Activated CD8-positive, alpha-beta T cell treated with anti-CD3 and anti-CD28 coated beads, Interleukin-2, amount 10 ng/mL, durations not matched to agents 7 days and 5 days (primary cell): ENCODE measurements at regions not wholly inside any gene's neighbourhood (a gene's known extent, or its start where the extent isn't known, plus 50 kb on each side); places are given as distances from the start of the nearest gene placed in this dataset.

Source experiments
- ATAC-seq: fragments of 150-1000 bp; cut with Tn5 transposase; one replicate; pipeline ENCODE4 v1.10.0; 2021; ENCODE audit warnings: moderate library complexity
- CTCF ChIA-PET: fragments of 350-600 bp; sonication (Branson Sonifier 250); formaldehyde crosslinking; loops from one replicate; lab custom pipeline; 2021; ENCODE audit warnings: antibody characterized with exemption; lab: Charles Lee
- POLR2A ChIA-PET: fragments of 350-600 bp; sonication (Branson Sonifier 250); formaldehyde crosslinking; loops from one replicate; lab custom pipeline; 2021; ENCODE audit warnings: antibody characterized with exemption; lab: Charles Lee
- DNase-seq: peaks from one replicate; pipeline ENCODE4 v3.0.0-alpha.2; 2020
- H3K27ac Mint-ChIP-seq: one replicate; pipeline ENCODE4 v1.8.0; 2021; ENCODE audit warnings: mild to moderate bottlenecking, mixed read lengths
- H3K27me3 Mint-ChIP-seq: one replicate; pipeline ENCODE4 v1.8.0; 2021; ENCODE audit warnings: low read depth, mixed read lengths
- H3K36me3 Mint-ChIP-seq: one replicate; pipeline ENCODE4 v1.8.0; 2021; ENCODE audit warnings: low read depth, mixed read lengths
- H3K4me1 Mint-ChIP-seq: one replicate; pipeline ENCODE4 v1.8.0; 2021; ENCODE audit warnings: low read depth, mixed read lengths
- H3K4me3 Mint-ChIP-seq: one replicate; pipeline ENCODE4 v1.8.0; 2021; ENCODE audit warnings: mild to moderate bottlenecking, mixed read lengths
- H3K9me3 Mint-ChIP-seq: one replicate; pipeline ENCODE4 v1.8.0; 2022; ENCODE audit warnings: mixed read lengths; ENCODE audit not compliant: insufficient read depth

DNA sequence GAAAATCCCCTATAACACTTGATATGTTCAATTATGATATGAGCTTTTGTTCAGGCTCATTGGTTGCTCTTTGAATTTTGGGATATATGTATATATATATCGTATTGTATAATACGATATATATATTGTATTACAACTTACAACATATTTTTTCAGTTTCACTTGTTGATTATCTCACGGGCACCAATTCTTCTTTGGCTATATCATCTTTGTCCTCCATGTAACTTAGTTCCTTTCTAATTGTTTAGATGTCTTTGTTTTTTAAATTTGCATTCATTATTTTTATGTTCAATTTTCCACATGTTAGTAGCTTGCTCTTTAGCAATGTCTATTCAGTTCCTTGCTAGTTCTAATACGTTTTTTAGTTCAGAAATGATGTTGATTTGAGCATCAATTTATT, 150.0 kb downstream of the BACH1 start:
- no peaks in the 10 kb centered on the region for H3K27me3 Mint-ChIP-seq
- H3K36me3 Mint-ChIP-seq, result peaks cover 32% of the 10 kb centered on the region
- peak overlapping the region; percentile 97 for H3K27ac Mint-ChIP-seq
- DNase-seq, result no peak
- no peak for ATAC-seq
- CTCF ChIA-PET, result interaction anchor here (0.9 to 2.2 kb wide), 11 partner anchors 9 to 400 kb away, joined by 3 to 24 read pairs (median 4); no protein-coding TSS in a partner anchor
- H3K4me3 Mint-ChIP-seq, result peak overlapping the region; percentile 63
- H3K9me3 Mint-ChIP-seq, result peaks cover 6% of the 10 kb centered on the region
- peaks cover 21% of the 10 kb centered on the region for H3K4me1 Mint-ChIP-seq
- POLR2A ChIA-PET, result interaction anchor here (0.6 to 2.2 kb wide), 7 partner anchors 10 to 902 kb away, joined by 3 to 7 read pairs (median 5); partner anchors contain the start of gene CCT8

DNA sequence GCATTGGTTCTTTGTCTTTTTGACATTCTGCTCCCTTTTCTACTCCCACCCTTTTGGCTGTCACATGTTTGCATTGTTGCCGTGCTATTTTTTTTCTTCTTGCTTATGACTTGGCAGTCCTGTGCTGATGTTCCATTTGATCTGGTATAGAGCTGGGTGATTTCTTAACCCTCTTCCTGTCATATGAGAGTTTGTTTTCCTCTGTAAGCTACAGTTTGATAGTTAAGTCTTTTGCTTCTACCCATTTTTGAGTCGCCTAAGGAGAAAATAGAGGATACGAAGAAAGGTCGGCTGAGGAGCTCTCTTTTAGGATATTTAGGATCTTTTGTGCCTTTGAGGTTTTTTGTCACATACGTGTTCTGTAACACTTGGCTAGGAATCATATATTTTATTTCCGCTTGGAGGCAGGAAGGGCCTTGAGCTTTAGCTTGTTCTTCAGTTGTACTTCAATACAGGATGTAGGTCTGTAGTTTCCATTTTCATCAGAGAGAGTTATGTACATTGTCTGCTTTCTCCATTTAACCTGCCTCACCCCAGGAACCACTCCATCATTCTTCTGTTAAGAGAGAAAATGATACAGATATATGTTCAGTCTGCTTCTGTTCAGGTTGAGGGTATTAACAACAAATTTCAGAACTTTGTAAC, 150.7 kb downstream of the BACH1 start:
- Mint-ChIP-seq H3K27me3 (no peaks in the 10 kb centered on the region), H3K36me3 (peaks cover 28% of the 10 kb centered on the region), H3K9me3 (peaks cover 6% of the 10 kb centered on the region), H3K4me1 (peaks cover 21% of the 10 kb centered on the region), H3K27ac (peak overlapping the region; percentile 97), H3K4me3 (peak overlapping the region; percentile 63)
- DNase-seq, result peak; percentile 56
- peak; percentile 94 for ATAC-seq
- POLR2A ChIA-PET, result interaction anchor here (0.6 to 2.2 kb wide), 10 partner anchors 11 to 902 kb away, joined by 3 to 7 read pairs (median 4); partner anchors contain the start of genes CCT8 and USP16
- CTCF ChIA-PET, result interaction anchor here (0.9 to 2.2 kb wide), 15 partner anchors 8 to 400 kb away, joined by 3 to 24 read pairs (median 4); no protein-coding TSS in a partner anchor

DNA sequence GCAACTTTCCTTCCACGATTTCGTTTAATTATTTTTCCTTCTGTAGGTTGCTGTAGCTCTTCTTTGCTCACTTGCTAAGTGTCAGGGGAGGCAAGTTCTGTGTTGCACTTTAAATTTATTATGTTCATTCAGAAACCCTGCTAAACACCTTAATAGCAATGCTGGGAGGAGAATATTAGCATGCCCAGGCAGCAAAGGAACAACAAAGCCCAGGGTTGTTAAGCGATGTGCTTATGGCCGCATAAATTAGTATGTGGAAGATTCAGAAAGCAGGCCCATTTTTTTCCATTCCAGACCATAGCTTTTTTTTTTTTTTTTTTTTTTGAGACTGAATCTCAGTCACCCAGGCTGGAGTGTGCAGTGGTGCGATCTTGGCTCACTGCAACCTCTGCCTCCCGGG, 151.3 kb downstream of the BACH1 start:
- no peak for DNase-seq
- H3K4me1 Mint-ChIP-seq, result peaks cover 21% of the 10 kb centered on the region
- H3K36me3 Mint-ChIP-seq, result peaks cover 28% of the 10 kb centered on the region
- peak; percentile 17 for ATAC-seq
- peak overlapping the region; percentile 97 for H3K27ac Mint-ChIP-seq
- ChIA-PET POLR2A (interaction anchor here (0.6 to 2.2 kb wide), 7 partner anchors 12 to 425 kb away, joined by 3 to 7 read pairs (median 5); partner anchors contain the start of genes CCT8 and USP16), CTCF (interaction anchor here (0.9 to 2.2 kb wide), 11 partner anchors 14 to 373 kb away, joined by 3 to 24 read pairs (median 4); no protein-coding TSS in a partner anchor)
- peak overlapping the region; percentile 63 for H3K4me3 Mint-ChIP-seq
- no peaks in the 10 kb centered on the region for H3K27me3 Mint-ChIP-seq
- H3K9me3 Mint-ChIP-seq, result peaks cover 6% of the 10 kb centered on the region

DNA sequence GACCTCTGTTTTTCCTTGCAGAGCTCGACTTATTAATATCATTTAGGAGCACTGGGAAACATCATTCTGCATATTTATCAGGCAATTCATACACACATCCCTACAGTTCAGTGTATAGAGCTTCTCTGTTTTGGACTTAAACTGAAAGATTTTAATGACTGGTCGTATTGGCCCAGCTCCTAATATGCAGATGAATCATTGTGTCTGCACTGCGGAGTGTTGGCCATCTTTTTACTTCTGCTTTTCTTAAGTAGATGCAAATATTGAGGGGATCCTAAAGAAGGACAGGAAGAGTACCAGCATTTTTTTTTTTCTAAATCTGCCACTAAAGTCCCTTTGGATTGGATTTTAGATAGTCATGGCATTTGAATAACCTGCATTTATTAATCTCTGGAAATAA, 154.8 kb downstream of the BACH1 start:
- Mint-ChIP-seq H3K27ac (no peak overlapping the region), H3K9me3 (no peaks in the 10 kb centered on the region), H3K4me3 (no peak overlapping the region), H3K36me3 (peaks cover 17% of the 10 kb centered on the region), H3K4me1 (peaks cover 19% of the 10 kb centered on the region), H3K27me3 (no peaks in the 10 kb centered on the region)
- DNase-seq (no peak), ATAC-seq (no peak)
- CTCF ChIA-PET, result interaction anchor here (1.9 kb wide), 1 partner anchor 22 kb away, joined by 5 read pairs; no protein-coding TSS in a partner anchor
- POLR2A ChIA-PET, result no interaction called here

DNA sequence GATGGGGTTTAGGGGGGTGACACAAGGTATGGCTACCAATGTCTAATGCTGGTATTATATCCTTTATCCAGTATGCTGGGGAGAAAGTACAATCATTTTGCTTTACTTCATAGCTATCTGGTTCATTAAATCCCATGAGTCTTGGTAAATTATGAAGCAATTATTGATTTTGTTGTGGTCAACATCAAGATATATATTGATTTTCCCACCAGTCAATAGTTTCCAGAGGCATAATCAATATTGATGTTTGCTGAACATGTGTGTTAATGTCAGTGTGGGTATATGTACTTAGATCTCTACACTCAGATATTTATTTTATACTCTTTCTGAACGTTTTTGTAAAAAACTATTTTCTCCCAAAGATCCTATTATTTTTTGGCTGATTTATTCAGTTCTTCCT, 155.5 kb downstream of the BACH1 start:
- no peak overlapping the region for H3K4me3 Mint-ChIP-seq
- no peak for ATAC-seq
- ChIA-PET CTCF (no interaction called here), POLR2A (no interaction called here)
- H3K36me3 Mint-ChIP-seq, result peaks cover 12% of the 10 kb centered on the region
- H3K4me1 Mint-ChIP-seq, result peaks cover 13% of the 10 kb centered on the region
- no peak overlapping the region for H3K27ac Mint-ChIP-seq
- DNase-seq, result no peak
- H3K27me3 Mint-ChIP-seq, result no peaks in the 10 kb centered on the region
- H3K9me3 Mint-ChIP-seq, result no peaks in the 10 kb centered on the region

DNA sequence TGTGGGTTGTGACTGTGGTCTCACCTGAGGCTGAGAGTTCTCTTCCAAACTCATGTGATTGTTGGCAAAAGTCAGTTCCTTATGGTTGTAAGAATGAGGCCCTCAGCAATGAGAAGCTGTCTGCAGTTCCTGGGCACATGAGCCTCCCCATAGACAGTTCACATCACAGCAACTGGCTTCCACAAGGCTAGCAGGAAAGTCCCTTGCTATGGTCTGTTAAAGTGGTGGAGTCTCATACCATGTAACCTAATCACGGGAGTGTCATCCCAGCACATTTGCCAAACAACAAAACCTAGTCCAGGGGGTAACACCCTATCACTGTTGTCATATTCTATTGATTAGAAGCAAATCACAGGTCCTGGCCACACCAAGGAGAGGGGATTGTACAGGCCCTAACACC, 163.8 kb downstream of the BACH1 start:
- H3K36me3 Mint-ChIP-seq, result peaks cover 2% of the 10 kb centered on the region
- POLR2A ChIA-PET, result no interaction called here
- no peak for ATAC-seq
- H3K4me3 Mint-ChIP-seq, result no peak overlapping the region
- CTCF ChIA-PET, result interaction anchor here (1.6 to 3.5 kb wide), 2 partner anchors 14 to 86 kb away, joined by 3 to 10 read pairs; no protein-coding TSS in a partner anchor
- no peak overlapping the region for H3K27ac Mint-ChIP-seq
- DNase-seq, result no peak
- no peaks in the 10 kb centered on the region for H3K9me3 Mint-ChIP-seq
- no peaks in the 10 kb centered on the region for H3K4me1 Mint-ChIP-seq
- no peaks in the 10 kb centered on the region for H3K27me3 Mint-ChIP-seq

DNA sequence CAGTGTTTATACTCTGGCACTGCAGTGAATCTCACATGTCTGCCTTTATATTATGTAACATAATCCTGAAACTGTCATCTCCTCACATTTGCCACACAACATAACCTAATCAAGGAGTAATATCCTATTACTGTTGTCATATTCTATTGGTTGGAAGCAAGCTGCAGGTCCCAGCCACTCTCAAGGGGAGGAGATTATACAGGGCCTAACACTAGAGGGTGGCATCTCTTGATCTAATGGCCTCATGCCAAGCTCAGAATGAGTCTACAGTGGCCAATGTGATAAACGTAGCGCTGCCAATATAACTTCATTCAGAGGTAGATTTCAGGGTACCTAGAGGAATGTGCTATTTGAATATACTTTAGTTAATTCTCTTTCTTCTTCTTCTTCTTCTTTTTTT, 166.8 kb downstream of the BACH1 start:
- ChIA-PET POLR2A (no interaction called here), CTCF (interaction anchor here (0.6 to 3.5 kb wide), 3 partner anchors 10 to 725 kb away, joined by 3 to 17 read pairs (median 5); no protein-coding TSS in a partner anchor)
- Mint-ChIP-seq H3K36me3 (peaks cover 2% of the 10 kb centered on the region), H3K4me3 (no peak overlapping the region), H3K27me3 (no peaks in the 10 kb centered on the region), H3K9me3 (no peaks in the 10 kb centered on the region), H3K27ac (no peak overlapping the region), H3K4me1 (no peaks in the 10 kb centered on the region)
- no peak for ATAC-seq
- DNase-seq, result no peak

DNA sequence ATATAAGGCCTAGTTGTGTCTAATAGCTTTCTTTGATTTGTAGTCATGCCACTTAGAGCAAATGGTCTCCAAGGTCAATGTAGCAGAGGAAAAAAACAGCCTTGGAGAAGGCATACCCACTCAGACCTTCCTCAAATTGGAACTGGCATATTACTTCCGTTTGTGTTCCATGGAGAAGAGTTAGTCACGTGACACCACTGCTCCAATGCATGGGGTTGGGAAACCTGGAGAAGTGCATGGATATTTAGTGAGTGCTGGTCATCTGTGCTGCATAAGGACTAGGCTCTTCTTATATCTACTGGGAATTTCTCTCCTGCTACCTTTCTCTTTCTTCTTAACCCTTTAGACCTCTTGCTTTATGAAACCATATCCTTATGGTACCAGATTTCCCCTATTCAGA, 167.8 kb downstream of the BACH1 start:
- Mint-ChIP-seq H3K4me1 (no peaks in the 10 kb centered on the region), H3K4me3 (no peak overlapping the region), H3K36me3 (no peaks in the 10 kb centered on the region), H3K9me3 (no peaks in the 10 kb centered on the region), H3K27ac (no peak overlapping the region), H3K27me3 (no peaks in the 10 kb centered on the region)
- ChIA-PET CTCF (interaction anchor here (3.5 kb wide), 1 partner anchor 9 kb away, joined by 17 read pairs; no protein-coding TSS in a partner anchor), POLR2A (no interaction called here)
- ATAC-seq (no peak), DNase-seq (no peak)

DNA sequence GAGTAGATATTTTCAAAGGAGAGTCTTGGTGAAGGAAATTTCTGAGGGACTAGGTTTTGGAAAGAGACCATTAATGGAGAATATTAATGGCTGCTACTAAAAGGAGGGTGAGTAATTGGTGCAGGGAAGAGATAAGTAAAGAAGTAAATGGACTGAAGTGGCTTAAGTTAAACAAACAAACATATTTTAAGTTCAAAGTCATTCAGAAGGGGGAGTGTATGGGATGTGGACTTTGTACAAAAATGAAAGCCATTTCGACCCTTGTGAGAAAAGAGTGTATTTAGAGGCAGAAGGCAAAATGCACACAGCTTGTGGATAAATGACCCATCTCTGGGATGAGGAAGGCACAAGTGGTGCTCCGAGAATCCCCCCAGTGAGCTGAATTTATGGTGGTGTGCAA, 171.7 kb downstream of the BACH1 start:
- H3K27ac Mint-ChIP-seq, result no peak overlapping the region
- no peaks in the 10 kb centered on the region for H3K4me1 Mint-ChIP-seq
- CTCF ChIA-PET, result no interaction called here
- H3K27me3 Mint-ChIP-seq, result no peaks in the 10 kb centered on the region
- H3K4me3 Mint-ChIP-seq, result no peak overlapping the region
- no peak for DNase-seq
- ATAC-seq, result no peak
- POLR2A ChIA-PET, result interaction anchor here (0.7 kb wide), 1 partner anchor 28 kb away, joined by 3 read pairs; no protein-coding TSS in a partner anchor
- H3K9me3 Mint-ChIP-seq, result no peaks in the 10 kb centered on the region
- H3K36me3 Mint-ChIP-seq, result no peaks in the 10 kb centered on the region

DNA sequence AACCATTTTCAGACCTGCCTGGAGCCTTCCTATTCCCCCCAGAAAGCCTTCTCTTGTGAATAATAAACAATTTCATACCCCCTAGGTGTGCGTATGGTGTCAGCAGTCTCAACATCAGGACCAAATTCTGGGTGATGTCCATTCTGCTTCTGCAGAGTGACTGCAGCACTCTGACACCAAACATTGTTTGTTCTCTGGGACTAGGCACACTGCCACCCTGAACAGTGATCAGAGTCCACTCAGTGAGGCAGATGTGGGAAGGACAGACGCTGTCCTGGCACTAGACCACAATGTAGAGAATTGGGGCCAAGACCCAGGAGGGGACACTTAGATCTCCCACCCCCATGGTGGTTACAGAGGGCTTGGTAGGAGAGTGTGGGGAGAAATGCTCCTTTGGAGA, 175.1 kb downstream of the BACH1 start:
- Mint-ChIP-seq H3K4me3 (no peak overlapping the region), H3K9me3 (no peaks in the 10 kb centered on the region), H3K36me3 (no peaks in the 10 kb centered on the region), H3K4me1 (peaks cover 16% of the 10 kb centered on the region), H3K27me3 (no peaks in the 10 kb centered on the region), H3K27ac (no peak overlapping the region)
- ATAC-seq (no peak), DNase-seq (no peak)
- POLR2A ChIA-PET, result no interaction called here
- CTCF ChIA-PET, result interaction anchor here (3.3 to 5.0 kb wide), 2 partner anchors 9 to 24 kb away, joined by 17 to 24 read pairs; no protein-coding TSS in a partner anchor

DNA sequence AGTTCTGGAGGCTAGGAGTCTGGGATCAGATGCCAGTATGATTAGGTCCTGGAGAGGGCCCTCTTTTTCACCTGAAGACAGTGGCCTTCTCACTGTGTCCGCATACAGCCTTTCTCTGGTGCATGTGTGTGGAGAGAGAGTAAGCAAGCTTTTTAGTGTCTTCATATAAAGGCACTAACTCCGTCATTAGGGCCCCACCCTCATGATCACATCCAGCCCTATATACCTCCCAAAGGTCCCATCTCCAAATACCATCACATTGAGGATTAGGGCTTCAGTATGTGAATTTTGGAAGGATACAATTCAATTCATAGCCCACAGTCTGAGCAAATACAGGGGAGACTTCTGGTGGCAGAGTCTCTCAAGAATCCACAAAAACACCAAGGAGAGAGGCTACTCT, 176.6 kb downstream of the BACH1 start:
- ATAC-seq (no peak), DNase-seq (no peak)
- ChIA-PET CTCF (interaction anchor here (0.7 to 5.0 kb wide), 10 partner anchors 11 to 380 kb away, joined by 3 to 24 read pairs (median 5); no protein-coding TSS in a partner anchor), POLR2A (no interaction called here)
- Mint-ChIP-seq H3K27ac (no peak overlapping the region), H3K36me3 (no peaks in the 10 kb centered on the region), H3K27me3 (no peaks in the 10 kb centered on the region), H3K9me3 (no peaks in the 10 kb centered on the region), H3K4me1 (peaks cover 16% of the 10 kb centered on the region), H3K4me3 (no peak overlapping the region)

DNA sequence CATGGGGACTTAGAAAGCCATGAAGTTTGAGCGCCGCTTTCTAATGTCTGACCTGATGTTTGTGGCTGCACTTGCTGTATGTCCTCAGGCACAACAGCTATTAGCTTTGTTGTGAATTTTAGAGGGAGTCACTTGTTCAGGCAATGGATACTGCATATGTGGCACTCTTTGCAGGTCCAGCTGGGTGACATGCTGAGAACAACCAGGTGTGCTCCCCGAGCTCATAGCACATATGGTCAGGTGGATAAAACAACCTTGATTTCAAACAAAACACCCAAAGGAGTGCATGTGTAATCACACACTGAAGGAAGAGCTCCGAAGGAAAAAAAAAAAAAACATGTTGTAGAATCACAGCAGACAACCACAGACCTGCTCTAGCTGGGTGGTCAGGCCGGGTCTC, 178.6 kb downstream of the BACH1 start:
- CTCF ChIA-PET, result interaction anchor here (0.7 to 5.0 kb wide), 13 partner anchors 9 to 372 kb away, joined by 3 to 24 read pairs (median 5); no protein-coding TSS in a partner anchor
- Mint-ChIP-seq H3K9me3 (no peaks in the 10 kb centered on the region), H3K4me1 (peaks cover 16% of the 10 kb centered on the region), H3K4me3 (no peak overlapping the region), H3K27me3 (no peaks in the 10 kb centered on the region), H3K36me3 (no peaks in the 10 kb centered on the region), H3K27ac (no peak overlapping the region)
- POLR2A ChIA-PET, result no interaction called here
- ATAC-seq, result no peak
- no peak for DNase-seq
